Right kidney (tissue), 1 donor: ENCODE measurements at regions not wholly inside any gene's neighbourhood (a gene's known extent, or its start where the extent isn't known, plus 50 kb on each side); places are given as distances from the start of the nearest gene placed in this dataset.

ENCODE experiments used
- DNase-seq: peaks from one replicate; pipeline ENCODE4 v3.0.0-alpha.2; 2016

- no peak for DNase-seq
Observed at GRCh38 chr2:12119841-12120240, 373.4 kb downstream of the LPIN1 start.

GRCh38 chr2:12120281-12121150 is 374.1 kb downstream of the LPIN1 start:
- DNase-seq, result no peak

GRCh38 chr2:12124790-12125189 is 378.4 kb downstream of the LPIN1 start:
- no peak for DNase-seq

- no peak for DNase-seq
Observed at GRCh38 chr2:12126318-12126717, 379.9 kb downstream of the LPIN1 start.

GRCh38 chr2:12127638-12128037 is 381.2 kb downstream of the LPIN1 start:
- DNase-seq, result no peak

- DNase-seq, result no peak
Observed at GRCh38 chr2:12131975-12132374, 385.5 kb downstream of the LPIN1 start.

GRCh38 chr2:12141618-12142258 is 395.3 kb downstream of the LPIN1 start:
- no peak for DNase-seq

- no peak for DNase-seq
Observed at GRCh38 chr2:12151716-12152115, 405.3 kb downstream of the LPIN1 start.

GRCh38 chr2:12152888-12153287 is 406.5 kb downstream of the LPIN1 start:
- no peak for DNase-seq

- no peak for DNase-seq
Observed at GRCh38 chr2:12155303-12156051, 409.0 kb downstream of the LPIN1 start.

GRCh38 chr2:12156349-12156748 is 409.9 kb downstream of the LPIN1 start:
- no peak for DNase-seq

GRCh38 chr2:12161085-12161484 is 414.7 kb downstream of the LPIN1 start:
- DNase-seq, result no peak

GRCh38 chr2:12162269-12163247 is 416.1 kb downstream of the LPIN1 start:
- no peak for DNase-seq

GRCh38 chr2:12163866-12164265 is 417.4 kb downstream of the LPIN1 start:
- DNase-seq, result no peak

GRCh38 chr2:12164689-12165088 is 418.3 kb downstream of the LPIN1 start:
- DNase-seq, result no peak

- no peak for DNase-seq
Observed at GRCh38 chr2:12167525-12168317, 421.3 kb downstream of the LPIN1 start.

- DNase-seq, result no peak
Observed at GRCh38 chr2:12168354-12168753, 421.9 kb downstream of the LPIN1 start.

GRCh38 chr2:12168791-12169388 is 422.5 kb downstream of the LPIN1 start:
- DNase-seq, result peak; percentile 28

- DNase-seq, result peak; percentile 42
Observed at GRCh38 chr2:12169721-12170120, 423.3 kb downstream of the LPIN1 start.

GRCh38 chr2:12170121-12170520 is 423.7 kb downstream of the LPIN1 start:
- no peak for DNase-seq
